ENCODE measurements at regions not wholly inside any gene's neighbourhood (a gene's known extent, or its start where the extent isn't known, plus 50 kb on each side); places are given as distances from the start of the nearest gene placed in this dataset.
"Not testable (repeated sequence)": the region's sequence is repeated elsewhere in the genome, so short reads cannot be mapped to it uniquely, and the experiment has no call there.

DNA sequence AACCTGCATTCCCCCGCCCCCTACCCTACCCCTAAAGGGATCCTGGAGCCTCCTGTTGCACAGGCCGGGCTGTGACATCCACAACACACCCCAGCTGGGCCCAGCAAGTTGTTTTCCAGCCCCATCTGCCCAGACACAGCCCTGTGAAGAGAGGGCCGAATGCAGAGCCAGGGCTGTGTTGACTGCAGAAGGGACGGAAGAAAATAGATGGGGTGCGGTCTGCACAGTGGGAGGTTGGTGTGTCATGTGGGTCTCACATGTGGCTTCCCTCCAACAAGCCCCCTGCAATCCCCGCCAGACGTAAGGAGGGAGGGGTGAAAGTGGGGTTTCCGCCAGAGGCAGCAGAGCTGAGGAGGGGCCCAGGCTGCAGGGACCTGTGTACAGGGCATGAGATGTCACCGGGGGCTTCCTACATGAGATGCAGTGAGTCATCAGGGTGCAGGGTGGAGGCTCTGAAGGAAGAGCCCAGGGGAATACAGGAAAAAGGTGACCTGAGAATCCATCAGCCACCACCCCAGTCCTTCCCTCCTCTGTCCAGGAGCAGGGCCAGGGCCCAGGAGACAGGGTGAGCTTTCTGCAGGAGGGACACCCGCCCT, 60.2 kb upstream of the SULF2 start:
- not testable (repeated sequence) for H3K79me2 ChIP-seq (ENCODE audit: low read depth); DNase-seq (ENCODE audit: low spot score); H3K36me3 ChIP-seq; H3K36me3 Mint-ChIP-seq; H3K9me3 ChIP-seq (ENCODE audit: low read depth); H3F3A ChIP-seq (ENCODE audit: low read depth); H3K27me3 ChIP-seq; H3K4me1 ChIP-seq; H3K27ac ChIP-seq; H3K27ac Mint-ChIP-seq; H3K9me3 Mint-ChIP-seq; H2AFZ ChIP-seq (replicated peaks); H4K20me1 ChIP-seq (ENCODE audit: low read depth); H3K4me3 ChIP-seq; H3K4me2 ChIP-seq; H3K9ac ChIP-seq
- Mint-ChIP-seq H3K4me1 (peaks cover 42% of the 10 kb centered on the region), H3K4me3 (peak overlapping the region; percentile 27), H3K27me3 (ENCODE audit: insufficient read depth, low read depth) (peaks cover 26% of the 10 kb centered on the region)

DNA sequence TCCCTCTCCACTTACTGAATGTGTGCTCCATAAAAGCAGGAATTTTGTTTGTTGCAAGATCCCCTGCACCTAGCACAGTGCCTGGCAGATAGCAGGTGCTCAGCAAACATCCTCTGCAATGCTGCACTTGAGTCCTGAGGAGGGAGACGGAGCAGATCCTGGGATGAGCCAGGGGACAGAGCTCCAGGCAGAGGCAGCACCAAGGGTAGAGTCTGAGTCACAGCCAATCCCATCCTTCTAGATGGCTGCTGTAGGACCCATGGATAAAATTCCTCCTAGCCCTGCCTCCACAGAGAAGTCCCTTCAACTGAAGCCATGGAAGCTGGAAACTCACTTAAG, 59.3 kb upstream of the SULF2 start:
- not testable (repeated sequence) for H3K27me3 ChIP-seq; H3K79me2 ChIP-seq (ENCODE audit: low read depth); H3K9ac ChIP-seq; H2AFZ ChIP-seq (replicated peaks); H3K27ac ChIP-seq; H3F3A ChIP-seq (ENCODE audit: low read depth); H3K4me3 ChIP-seq; H4K20me1 ChIP-seq (ENCODE audit: low read depth); H3K4me2 ChIP-seq; H3K36me3 Mint-ChIP-seq; DNase-seq (ENCODE audit: low spot score); H3K4me1 ChIP-seq; H3K36me3 ChIP-seq; H3K4me3 Mint-ChIP-seq; H3K9me3 Mint-ChIP-seq; H3K9me3 ChIP-seq (ENCODE audit: low read depth)
- Mint-ChIP-seq H3K27me3 (ENCODE audit: insufficient read depth, low read depth) (peaks cover 22% of the 10 kb centered on the region), H3K4me1 (peaks cover 42% of the 10 kb centered on the region), H3K27ac (peak overlapping the region; percentile 65)

DNA sequence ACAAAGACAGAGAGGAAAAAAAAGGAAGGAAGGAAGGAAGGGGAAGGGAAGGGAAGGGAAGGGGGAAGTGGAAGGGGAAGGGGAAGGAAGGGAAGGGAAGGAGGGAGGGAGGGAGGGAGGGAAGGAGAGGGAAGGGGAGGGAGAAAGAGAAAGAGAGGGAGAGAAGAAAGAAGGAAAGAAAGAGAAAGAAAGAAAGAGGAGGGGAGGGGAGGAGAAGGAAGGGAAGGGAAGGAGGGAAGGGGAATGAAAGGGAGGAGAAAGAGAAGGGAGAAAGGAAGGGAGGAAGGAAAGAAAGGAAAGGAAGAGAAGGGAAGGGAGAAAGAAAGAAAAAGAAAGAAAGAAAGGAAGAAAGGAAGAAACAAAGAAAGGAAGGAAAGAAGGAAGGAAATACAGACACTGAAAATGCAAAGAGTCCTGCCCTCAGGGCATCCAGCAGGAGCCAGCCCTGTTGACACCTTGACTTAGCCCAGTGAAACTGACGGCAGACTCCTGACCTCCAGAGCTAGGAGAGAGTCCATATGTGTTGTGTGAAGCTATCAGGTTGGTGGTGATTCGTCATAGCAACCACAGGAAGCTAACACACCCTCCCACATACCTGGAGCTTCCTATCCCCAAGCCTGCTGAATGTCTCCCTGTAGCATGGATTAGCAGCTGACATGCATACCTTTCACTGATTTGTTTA, 58.7 kb upstream of the SULF2 start:
- H3K4me3 Mint-ChIP-seq = no peak overlapping the region
- Histone ChIP-seq H3K4me2 (no peak overlapping the region), H3K9me3 (ENCODE audit: low read depth) (no peaks in the 10 kb centered on the region), H3F3A (ENCODE audit: low read depth) (no peaks in the 10 kb centered on the region), H3K9ac (no peak overlapping the region), H3K4me1 (peaks cover 5% of the 10 kb centered on the region), H2AFZ (replicated peaks) (no peak overlapping the region), H3K4me3 (no peak overlapping the region), H3K79me2 (ENCODE audit: low read depth) (no peaks in the 10 kb centered on the region), H3K36me3 (no peaks in the 10 kb centered on the region), H3K27me3 (no peaks in the 10 kb centered on the region), H3K27ac (no peak overlapping the region), H4K20me1 (ENCODE audit: low read depth) (no peaks in the 10 kb centered on the region)
- DNase-seq (ENCODE audit: low spot score) = no peak
- peaks cover 17% of the 10 kb centered on the region for H3K27me3 Mint-ChIP-seq (ENCODE audit: insufficient read depth, low read depth)
- peak overlapping the region; percentile 65 for H3K27ac Mint-ChIP-seq
- H3K9me3 Mint-ChIP-seq = no peaks in the 10 kb centered on the region
- H3K36me3 Mint-ChIP-seq = no peaks in the 10 kb centered on the region
- H3K4me1 Mint-ChIP-seq = peaks cover 42% of the 10 kb centered on the region
- TF ChIP-seq, protein P1, sequence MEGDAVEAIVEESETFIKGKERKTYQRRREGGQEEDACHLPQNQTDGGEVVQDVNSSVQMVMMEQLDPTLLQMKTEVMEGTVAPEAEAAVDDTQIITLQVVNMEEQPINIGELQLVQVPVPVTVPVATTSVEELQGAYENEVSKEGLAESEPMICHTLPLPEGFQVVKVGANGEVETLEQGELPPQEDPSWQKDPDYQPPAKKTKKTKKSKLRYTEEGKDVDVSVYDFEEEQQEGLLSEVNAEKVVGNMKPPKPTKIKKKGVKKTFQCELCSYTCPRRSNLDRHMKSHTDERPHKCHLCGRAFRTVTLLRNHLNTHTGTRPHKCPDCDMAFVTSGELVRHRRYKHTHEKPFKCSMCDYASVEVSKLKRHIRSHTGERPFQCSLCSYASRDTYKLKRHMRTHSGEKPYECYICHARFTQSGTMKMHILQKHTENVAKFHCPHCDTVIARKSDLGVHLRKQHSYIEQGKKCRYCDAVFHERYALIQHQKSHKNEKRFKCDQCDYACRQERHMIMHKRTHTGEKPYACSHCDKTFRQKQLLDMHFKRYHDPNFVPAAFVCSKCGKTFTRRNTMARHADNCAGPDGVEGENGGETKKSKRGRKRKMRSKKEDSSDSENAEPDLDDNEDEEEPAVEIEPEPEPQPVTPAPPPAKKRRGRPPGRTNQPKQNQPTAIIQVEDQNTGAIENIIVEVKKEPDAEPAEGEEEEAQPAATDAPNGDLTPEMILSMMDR (IDR thresholded peaks at IDR 0.05) = no peak
- TF ChIP-seq EZH2 (IDR thresholded peaks at IDR 0.05) (no peak), EZH2phosphoT487 (IDR thresholded peaks at IDR 0.05) (no peak)

DNA sequence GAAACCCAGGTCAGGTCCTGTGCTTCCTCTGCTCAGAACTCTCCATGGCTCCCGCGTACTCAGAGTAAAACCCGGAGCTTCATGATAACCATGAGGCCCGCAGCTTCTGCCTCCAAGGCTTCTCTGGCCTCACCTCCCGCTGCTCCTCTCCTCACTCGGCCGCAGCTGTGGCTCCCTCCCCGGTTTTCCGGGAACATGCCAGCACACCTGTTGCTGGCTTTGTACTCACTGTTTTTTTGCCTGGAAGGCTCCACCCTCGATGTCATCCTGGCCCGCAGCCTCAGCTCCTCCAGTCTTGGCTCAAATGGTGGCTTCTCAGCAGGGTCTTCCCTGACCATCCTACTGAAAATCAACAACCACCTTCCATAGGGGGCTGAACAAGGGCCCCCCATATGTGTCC, 57.7 kb upstream of the SULF2 start:
- not testable (repeated sequence) for H2AFZ ChIP-seq (replicated peaks); DNase-seq (ENCODE audit: low spot score); H3K9me3 ChIP-seq (ENCODE audit: low read depth); H3K27me3 ChIP-seq; H3K4me2 ChIP-seq; H3K4me1 ChIP-seq; H3K79me2 ChIP-seq (ENCODE audit: low read depth); H3F3A ChIP-seq (ENCODE audit: low read depth); H3K4me3 Mint-ChIP-seq; H3K4me3 ChIP-seq; H3K9ac ChIP-seq; H3K27ac ChIP-seq; H3K36me3 ChIP-seq; H3K27ac Mint-ChIP-seq; H3K36me3 Mint-ChIP-seq; H3K9me3 Mint-ChIP-seq; H4K20me1 ChIP-seq (ENCODE audit: low read depth)
- H3K4me1 Mint-ChIP-seq = peaks cover 38% of the 10 kb centered on the region
- H3K27me3 Mint-ChIP-seq (ENCODE audit: insufficient read depth, low read depth) = peaks cover 14% of the 10 kb centered on the region

DNA sequence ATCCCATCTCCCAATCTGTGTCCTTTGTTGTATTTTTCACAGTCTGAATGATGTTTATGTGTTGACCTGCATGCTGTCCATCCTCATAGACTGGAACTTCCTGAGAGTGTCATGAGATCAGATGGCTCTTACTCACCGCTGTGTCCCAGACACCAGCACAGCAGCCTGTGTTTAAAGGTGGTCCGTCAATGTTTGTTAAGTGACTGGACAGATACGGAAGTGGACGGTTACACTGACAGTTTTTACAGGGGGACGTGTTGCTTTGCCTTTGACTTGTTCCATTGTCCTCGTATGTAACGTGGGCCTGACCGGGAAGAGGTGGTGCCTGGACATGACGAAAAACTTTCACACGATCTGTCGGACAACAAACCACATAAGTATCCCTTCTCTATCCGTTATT, 56.7 kb upstream of the SULF2 start:
- H3K27ac Mint-ChIP-seq; H3K27me3 ChIP-seq; DNase-seq (ENCODE audit: low spot score); H3K4me3 Mint-ChIP-seq; H3K4me2 ChIP-seq; H4K20me1 ChIP-seq (ENCODE audit: low read depth); H3K9ac ChIP-seq; H2AFZ ChIP-seq (replicated peaks); H3K79me2 ChIP-seq (ENCODE audit: low read depth); H3F3A ChIP-seq (ENCODE audit: low read depth); H3K9me3 Mint-ChIP-seq; H3K27ac ChIP-seq; H3K4me3 ChIP-seq; H3K9me3 ChIP-seq (ENCODE audit: low read depth); H3K36me3 Mint-ChIP-seq; H3K36me3 ChIP-seq; H3K4me1 ChIP-seq: not testable (repeated sequence)
- peaks cover 10% of the 10 kb centered on the region for H3K27me3 Mint-ChIP-seq (ENCODE audit: insufficient read depth, low read depth)
- peaks cover 30% of the 10 kb centered on the region for H3K4me1 Mint-ChIP-seq

DNA sequence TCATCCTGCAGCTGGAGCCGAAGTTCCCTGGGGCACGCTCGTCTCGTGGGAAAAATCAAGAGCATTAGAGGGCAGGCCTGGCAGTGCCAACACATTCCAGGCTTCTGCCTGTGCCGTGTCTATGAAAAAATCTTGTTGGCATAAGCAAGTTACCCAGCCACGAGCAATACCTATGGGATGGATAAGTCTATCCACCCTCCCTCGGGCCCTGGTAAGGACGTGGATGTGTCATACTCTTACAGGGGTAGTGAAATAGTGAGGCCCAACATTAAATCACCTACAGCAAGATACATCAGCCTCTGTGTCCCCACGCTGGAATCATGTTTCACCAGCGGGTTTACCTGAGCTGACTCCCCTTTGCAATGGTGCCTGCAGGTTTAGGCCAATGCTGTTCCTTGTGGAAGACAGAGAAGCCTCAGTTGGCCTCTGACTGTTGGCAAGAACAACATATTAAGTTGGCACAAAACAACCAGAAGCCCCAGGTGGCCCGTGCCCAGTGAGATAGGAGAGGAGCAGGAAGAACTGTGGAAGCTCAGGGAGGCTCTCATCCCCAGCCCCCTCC, 51.1 kb upstream of the SULF2 start:
- H4K20me1 ChIP-seq (ENCODE audit: low read depth); H3K36me3 ChIP-seq; H3K4me1 ChIP-seq; H3K4me3 ChIP-seq; H3K9me3 ChIP-seq (ENCODE audit: low read depth); H3K4me1 Mint-ChIP-seq; H2AFZ ChIP-seq (replicated peaks); H3K36me3 Mint-ChIP-seq; H3K79me2 ChIP-seq (ENCODE audit: low read depth); H3K27ac Mint-ChIP-seq; H3K9ac ChIP-seq; H3K4me2 ChIP-seq; H3F3A ChIP-seq (ENCODE audit: low read depth); DNase-seq (ENCODE audit: low spot score); H3K27me3 Mint-ChIP-seq (ENCODE audit: insufficient read depth, low read depth); H3K4me3 Mint-ChIP-seq; H3K9me3 Mint-ChIP-seq; H3K27me3 ChIP-seq; H3K27ac ChIP-seq: not testable (repeated sequence)
